SIG-M5 (cell line): ENCODE measurements at regions not wholly inside any gene's neighbourhood (a gene's known extent, or its start where the extent isn't known, plus 50 kb on each side); places are given as distances from the start of the nearest gene placed in this dataset.

Experiments used
- DNase-seq: peaks from one replicate; lab custom pipeline; 2025; lab: John Stamatoyannopoulos, UW

DNA sequence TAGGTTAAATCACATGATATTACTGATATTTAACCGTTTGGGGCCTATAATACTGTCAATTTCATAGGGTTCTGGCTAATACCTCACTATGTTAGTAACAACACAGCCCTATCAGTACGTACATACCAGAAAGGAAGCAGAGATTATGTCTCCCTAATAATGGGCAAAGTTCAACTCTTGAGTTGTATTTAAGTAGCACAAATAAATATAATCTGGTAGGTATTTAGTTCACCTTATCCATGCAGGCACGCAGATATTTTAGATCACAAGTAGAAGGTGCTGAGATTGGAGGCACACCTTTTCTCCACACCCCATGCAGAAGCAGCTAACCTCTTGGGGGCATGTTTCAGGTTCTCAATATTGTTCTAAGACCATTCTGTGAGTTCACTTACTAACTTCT is 118.9 kb downstream of the IRS1 start:
- DNase-seq: no peak

DNA sequence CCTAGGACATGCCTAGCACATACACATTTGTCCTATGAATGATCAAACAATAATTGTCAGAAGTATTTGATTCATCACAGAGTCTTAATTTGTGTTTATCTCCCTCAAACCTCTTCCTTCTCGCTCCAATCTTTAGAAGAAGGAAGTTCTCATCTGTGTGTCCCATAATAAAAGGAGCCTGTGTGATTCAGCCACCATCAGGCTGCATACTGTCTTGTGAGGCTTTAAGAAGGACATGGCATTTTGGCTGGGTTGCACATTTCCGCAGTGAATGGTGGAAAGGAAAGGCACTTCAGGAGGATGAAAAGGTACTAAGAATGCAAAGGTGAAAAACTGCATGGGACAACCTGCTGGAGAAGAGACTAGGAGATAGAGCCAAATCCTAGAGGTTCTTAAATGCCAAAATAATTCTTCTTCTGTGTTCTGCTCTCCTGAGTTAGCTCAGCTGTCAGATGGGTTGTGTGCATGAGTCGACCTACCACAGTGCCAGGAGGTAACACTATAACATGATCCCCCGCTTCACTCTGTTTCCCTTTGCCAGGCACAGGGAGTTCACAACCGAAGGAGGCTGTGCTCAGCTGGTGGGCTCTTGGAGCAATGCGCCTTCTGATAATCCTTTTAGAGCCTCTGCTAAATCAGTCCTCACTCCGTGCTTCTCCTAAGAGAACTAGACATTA is 120.1 kb downstream of the IRS1 start:
- no peak for DNase-seq

DNA sequence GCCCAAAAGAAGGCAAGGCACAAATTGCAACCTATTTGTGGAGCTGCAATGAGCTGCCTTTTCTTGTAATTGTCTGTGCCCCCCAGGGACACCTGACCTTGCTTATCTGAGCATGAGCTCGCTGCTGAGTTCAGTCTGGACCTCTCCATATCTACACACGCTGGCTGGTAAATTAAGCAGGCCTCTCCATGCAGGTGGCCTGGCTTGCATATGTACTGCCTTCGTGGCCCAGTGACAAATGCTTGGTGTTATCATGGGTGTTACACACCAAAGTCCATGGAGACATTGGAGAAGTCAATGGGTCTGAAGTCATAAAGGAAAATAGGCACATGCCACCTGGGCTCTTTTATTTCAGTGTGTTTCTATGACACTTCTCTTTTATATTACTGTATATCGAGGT is 121.2 kb downstream of the IRS1 start:
- DNase-seq: no peak

DNA sequence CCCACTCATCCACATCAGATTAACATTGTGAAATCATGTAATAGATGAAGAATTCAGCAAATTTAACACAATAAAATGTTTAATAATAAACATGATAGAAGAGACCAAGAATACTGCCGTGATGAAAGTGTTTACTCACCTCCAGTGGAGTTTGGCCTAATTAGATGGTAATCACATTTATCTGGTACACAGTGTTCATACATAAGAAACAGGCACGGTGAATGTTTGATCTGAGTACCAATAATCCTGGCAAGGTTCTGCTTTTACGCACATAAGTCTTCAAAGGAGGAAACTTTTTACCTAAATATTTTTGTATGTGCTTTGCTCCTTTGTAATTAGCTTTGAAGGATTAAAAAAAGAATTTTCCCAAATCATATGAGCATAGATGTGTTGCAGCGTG is 122.5 kb downstream of the IRS1 start:
- DNase-seq: no peak

DNA sequence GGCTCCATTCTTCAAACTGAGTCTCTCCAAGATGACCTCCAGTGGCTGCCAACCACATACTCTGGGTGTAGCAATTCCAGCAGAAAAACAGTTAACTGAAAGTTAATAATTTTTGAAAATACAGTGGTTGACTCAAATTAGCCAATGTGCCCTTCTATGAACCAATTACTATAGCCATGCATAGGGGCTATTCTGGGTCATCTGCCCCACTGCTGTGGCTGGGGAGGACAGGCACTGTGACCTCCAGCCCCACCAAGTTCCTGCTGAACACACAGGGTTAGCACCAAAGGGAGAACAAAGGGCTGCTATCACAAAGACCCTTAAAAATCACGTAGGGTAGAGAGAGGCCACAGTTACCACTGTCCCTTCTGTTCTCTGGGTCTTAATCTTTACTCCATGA is 123.0 kb downstream of the IRS1 start:
- no peak for DNase-seq

DNA sequence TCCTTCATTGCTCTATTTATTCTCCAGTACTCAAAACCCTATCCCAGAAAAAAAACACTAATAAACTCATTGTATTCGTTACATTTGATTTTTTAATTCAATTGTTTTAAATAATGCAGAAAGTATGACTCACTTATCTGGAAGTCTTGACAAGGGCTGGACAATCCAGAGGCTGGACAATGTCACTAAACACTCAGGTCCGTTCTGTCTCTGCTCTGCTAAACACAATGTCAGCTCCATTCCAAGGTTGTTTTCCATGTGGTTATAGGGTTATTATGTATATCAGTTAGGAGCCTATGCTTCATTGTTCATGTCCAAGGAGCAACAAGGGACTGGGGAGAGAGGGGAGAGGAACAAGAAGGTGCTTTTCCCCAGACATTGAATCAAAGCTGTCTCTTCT is 125.5 kb downstream of the IRS1 start:
- DNase-seq: no peak

DNA sequence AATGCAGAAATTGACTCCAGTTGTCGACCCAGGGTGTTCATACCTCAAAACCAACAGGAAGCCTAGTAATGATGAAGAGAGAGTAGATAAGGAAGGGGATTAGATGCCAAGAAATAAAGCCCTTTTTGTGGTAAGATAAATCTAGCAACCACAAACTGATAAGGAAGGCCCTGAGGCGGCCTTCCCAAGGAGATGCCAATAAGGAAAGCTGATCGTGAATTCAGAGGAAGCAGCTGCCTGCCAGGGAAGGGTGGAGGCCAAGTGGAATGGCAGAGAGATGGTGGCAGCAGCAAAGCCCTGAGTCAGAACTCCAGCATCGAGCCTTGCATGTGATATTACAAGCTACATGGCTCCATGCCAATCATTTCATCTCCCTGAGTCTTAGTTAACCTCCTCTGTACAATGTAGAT is 126.3 kb downstream of the IRS1 start:
- DNase-seq: no peak

DNA sequence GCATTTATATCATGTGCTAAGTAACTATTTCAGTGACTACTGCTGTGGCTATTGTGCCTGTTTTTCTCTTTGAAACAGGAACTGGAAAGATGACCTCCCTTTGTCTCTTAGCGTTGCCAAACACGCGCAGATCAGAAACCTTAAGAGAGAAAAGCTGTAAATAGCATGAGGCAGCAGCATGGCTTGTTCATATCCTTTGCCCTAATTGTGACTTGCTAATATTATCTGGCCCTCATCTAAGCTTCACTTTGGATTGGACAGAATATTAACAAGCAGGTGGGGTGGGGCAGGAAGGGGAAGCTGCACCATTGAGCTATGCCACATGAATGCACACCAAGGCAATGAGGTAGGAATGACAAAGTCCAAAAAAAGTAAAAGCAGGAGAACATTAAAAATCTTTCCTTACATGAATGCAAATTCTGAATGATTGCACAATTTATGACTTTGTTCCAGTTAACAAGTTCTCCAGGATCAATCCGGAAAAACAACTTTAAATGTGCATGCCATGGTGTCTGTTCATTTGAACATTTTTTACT is 128.4 kb downstream of the IRS1 start:
- no peak for DNase-seq

DNA sequence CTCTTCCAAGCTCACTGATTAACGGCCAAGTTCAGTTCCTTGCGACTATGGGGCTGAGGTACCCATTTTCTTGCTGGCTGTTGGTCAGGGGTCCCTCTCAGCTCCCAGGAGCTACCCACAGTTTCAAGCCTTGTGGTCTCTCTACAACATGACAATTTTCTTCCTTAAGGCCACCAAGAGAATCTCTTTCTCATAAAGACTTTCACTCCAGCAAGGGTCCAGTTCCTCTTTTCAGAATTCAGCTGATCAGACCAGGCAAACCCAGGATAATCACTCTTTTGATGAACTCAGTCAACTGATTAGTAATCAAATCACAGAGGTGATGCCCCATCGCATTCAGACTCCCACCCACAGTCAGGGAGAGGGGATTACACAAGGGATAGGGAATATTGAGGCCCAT is 129.7 kb downstream of the IRS1 start:
- no peak for DNase-seq

DNA sequence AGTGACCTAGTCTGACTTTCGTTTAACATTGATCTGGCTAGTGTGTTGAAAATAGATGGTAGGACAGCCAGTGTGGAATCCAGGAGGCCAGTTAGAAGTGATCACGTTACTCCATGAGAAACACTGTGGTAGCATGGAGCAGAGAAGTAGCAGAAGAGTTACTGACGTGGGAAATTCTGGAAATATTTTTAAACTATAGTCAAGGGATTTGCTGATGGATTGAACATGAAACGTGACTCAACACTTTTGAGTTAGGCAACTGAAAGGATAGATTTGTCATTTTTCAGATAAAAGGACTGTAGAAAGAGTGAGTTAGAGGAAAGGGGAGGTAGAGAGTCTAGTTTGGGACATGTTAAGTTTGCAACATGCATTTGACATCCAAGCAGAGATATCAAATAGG is 130.4 kb downstream of the IRS1 start:
- DNase-seq: no peak

DNA sequence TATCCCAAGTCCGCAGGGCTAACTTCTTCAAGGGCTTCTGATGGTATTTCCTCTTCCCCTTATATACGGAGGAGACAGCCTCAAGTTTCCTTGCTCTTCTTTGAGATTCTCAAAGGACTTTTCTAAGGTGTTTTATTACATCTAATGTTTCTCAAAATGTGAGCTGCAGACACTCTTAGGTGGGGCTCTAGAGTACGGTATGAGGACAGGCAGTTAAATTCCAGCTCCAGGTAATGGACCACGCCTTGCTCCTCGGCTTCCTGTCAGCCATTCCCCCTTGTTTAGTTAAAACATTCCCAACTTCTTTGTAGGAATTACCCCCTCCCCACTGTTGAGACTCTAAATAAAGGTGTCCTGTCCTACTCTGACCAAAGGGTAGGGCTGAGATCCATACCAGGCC is 131.9 kb downstream of the IRS1 start:
- DNase-seq: no peak

DNA sequence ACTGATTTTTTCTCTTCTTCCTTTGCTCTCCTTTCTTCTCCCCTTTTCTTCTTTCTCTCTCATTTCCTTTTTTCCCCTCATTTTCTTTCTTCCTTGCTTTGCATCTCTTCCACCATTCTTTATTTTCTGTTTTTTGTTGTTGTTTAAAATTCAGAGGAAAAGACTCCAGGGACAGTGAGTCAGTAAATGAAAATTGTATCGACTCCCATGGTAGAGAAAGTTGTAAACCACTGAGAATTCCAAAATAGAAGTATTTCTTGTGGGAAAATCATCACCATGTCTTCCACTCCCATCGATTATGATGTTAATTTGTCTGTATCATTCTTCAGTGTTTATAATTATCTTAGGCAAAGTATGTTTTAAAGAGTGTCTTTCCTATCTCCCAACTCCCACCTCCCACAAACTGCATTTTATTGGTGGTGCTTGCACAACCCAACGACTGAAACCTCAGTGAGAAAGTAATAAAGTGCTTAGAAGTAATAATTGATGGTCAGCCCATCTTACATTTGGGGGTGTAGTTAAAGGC is 134.3 kb downstream of the IRS1 start:
- no peak for DNase-seq

DNA sequence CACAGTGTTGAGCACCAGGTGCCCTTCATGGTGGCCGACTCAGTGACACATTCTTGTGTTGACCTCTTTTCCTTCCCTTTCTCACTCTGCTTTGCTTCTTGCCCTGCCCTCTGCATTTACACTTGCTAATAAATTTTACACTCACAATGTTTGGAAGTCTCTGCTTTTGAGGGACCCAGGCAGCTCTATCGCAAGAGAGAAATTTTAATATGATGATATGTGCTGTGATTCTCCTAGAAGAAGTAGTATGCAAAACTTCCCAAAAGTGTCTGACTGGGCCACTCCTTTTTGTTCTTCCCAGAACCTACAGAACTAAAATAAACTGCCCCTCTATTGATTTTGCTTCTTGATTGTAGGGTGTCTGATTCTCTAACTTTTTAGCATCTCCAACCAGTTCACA is 135.0 kb downstream of the IRS1 start:
- DNase-seq: no peak

DNA sequence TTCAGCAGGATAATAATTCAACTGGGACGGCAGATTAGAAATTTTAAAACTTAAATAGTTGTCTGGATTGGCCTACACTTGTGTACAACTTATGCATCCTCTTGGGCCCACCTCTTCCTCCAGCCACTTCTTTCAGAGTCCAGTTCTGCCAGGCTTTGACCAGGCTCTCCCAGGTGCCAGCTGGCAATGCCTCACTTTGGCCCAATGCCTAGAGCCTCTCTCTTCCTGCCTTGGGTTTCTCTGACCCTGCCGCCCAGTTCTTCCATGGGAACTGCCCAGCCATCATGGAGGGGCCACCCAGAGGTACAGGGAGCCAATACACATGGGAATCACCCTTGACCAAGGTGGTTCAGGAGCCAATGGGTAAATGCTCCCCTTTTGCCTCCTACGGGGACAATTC is 135.5 kb downstream of the IRS1 start:
- DNase-seq: no peak

DNA sequence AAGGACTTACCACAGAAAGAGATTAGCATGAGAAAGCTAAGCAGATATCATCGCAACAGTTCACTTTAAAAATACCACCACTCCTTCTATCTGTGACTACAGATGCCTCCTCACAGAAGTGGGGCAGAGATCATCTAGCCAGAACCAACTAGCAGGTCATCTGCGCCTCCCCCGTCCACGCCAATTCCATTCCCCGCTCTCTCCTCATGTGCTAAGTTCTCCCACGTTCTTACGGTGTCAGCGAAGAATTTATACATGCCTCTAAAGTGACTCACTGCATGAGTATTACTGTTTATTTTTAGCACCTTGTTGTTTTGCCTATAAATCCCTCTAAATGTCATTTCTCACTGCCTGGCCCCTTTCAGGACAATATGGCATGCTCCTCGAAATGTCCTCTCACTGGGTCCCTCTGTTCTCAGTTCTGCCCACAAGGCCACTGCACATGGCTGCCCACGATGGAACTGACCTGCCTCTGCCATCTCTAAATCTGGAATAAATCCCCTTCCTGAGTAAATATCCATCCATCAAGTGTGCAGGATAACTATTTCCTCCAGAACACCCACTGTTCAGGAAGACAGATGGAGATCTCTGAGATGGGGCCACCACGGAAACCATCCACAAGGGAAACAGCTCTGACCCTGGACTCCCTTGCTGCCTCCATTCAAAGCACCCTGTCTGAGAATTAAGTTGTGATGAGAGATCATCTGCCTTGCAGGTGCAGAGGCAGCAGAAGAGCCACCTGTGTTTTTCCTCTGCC is 137.7 kb downstream of the IRS1 start:
- DNase-seq: no peak

DNA sequence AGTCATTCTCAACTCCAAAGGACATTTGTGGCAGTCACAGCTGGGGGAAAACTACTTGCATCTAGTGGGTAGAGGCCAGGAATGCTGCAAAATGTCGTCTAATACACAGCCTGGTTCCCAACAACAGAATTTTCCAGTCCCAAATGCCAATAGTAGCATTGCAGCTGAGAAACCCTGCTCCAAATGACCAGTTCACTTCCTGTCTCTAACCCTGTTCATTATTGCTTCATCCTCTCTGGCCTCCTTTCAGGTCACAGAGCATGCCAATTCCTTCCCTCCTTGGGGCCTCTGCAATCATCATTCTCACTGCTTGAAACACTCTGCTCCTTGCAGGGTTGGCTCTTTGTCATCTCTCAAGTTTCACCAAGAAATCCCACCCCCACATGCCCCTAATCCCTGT is 139.1 kb downstream of the IRS1 start:
- DNase-seq: no peak

DNA sequence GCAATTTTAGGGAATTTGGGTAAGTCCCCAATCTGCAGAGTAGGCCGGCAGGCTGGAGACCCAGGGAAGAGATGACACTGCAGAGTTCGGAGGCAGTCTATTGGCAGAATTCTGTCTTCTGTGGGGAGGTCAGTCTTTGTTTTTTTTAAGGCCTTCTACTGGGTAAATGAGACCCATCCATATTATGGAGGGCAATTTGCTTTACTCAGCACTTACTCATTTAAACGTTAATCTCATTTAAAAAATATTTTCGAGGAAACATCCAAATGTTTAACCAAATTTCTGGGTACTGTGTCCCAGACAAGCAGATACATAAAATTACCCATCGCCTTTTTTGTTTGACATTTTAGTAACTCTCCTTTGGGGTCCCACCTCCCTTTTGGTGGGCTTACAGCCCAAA is 139.5 kb downstream of the IRS1 start:
- DNase-seq: no peak

DNA sequence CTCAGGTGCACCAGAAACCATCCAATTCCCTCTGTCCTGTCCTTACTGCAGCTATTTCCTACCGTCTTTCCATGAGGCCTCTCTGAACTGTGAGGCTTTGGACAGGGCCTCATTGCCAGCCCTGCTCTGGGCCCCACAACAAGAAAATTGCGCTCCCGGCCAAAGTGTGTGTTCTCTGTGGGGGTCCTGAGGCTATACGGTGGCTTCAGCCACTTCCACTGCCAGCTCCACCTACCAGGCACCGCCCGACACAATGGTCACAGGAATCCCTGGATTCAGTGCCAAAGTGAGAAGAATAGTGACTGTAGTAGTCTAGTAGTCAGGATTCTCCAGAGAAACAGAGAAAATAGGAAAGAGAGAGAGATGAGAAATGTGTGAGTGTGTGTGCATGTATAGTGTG is 140.2 kb downstream of the IRS1 start:
- DNase-seq: no peak

DNA sequence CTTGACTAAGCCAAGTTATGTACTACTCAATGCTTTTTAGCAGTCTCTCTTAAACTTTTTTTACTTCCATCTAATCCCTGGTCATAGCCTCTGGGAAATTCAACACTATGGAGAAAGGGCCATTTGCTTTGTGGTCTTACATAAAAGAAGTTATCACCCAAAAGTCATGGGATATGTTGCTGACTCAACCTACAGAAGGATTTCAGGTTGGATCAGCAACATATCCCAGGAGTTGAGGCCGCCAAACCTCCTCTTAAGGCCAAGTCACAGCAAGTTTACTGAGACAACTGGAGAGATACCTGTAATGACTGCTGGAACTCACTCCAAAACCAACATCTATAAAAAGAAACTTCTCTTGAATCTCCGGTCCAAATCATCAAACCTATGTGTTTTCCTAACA is 141.1 kb downstream of the IRS1 start:
- DNase-seq: no peak

DNA sequence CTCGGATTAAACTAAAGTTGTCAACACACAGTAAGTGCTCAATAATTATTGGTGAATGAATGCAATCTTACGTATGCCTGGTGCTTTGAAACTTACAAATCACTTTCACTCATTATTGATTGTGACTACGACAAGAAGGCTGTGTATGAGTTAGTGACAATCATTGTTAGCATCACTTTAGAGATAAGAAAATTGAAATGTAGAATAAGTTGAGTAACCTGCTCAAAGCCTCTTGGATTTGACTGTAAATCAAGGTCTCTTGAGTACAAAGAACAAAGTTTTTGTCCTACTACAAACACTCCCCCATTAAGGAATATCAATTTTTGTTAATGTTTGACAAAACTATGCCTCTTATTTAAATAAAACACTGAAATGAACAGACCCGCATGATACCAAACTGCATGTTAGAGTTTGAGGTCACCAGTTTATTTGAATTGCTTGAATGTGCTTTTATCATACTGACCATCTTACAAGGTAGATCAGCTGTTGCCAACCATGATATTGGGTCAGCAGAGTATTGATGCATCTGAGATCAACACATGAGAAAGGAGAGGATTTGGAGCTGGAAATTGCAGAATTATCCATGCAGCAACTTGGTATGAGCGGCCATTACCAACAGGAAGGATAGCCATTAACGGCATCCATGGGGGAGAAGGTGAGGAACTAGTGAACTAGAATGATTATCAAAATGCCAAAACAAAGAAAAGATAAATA is 142.1 kb downstream of the IRS1 start:
- DNase-seq: no peak

DNA sequence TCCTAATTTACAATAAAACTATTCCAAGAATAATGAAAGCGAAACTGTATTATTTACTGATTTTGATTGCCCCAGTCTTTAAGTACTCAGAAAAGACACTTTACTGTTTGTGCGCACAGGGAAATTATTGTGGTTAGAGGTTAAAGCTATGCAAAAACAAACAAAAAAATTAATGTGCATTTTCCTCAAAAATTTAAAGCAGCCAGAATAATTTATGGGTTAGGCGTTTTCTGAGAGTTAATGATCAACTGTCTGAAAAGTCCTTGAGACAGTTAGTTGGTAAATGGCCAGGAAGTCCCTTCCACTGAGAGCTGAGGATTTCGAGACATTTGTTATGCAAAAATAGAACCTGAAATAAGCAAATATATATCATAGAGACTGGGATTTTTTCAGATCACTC is 143.3 kb downstream of the IRS1 start:
- DNase-seq: no peak

DNA sequence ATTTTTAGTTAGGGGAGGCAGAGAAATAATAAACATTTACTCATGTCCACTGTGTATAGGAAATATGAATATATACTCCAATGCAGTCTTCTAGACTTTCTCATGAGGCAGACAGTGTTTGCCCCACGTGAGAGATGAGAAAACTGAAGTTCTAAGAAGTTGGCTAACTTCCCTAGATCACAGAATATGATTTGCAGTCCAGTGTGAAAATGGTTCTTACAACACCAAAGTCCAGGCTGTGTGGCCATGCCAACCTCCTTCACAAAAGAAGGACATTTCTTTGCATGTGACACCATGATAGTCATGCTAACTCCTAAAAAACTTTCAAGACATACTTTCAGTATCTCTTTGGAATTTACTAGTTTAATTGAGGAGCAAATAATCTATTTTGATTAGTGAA is 143.7 kb downstream of the IRS1 start:
- DNase-seq: no peak
